ENCODE measurements at regions not wholly inside any gene's neighbourhood (a gene's known extent, or its start where the extent isn't known, plus 50 kb on each side); places are given as distances from the start of the nearest gene placed in this dataset.

DNA sequence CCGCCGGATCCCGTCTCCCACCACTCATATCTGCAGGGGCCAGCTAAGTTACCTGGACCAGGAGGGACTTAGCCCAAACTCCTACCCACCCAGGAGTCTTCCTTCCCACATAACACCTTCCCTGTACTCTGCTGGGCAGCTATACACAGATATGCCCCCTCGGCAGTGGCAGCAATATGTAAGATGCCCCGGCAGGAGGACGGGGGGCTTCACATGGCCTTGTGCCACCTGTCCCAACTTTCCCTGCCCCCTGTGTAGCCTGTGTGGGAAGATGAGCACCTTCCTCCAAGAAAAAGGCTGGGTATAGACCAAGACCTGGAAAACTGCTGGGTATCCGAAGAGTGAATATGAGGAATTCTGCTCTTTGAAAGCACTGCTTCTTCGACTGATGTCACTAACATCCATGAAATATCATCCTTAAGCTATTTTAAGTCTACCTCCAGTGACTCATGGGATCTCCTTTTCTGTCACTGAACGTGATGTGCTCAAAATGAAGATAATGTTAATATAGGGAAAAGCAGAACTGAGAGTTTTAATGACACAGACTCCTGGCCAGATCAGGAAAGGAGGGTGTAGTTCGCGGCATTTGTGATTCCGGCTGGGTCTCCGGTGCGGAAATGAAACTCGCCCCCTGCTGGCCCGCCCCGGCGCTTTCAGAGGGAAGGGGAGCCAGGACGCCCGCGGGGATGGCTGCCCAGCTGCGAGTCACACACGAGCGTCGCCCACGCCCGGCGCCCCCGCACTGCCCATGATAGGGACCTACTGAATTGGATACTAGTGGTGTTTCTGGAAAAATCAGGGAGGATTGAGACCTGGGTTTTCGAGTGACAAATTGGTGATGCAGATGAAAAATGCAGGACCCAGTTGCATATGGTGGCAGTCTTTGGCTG, 256.9 kb upstream of the NFE2L3 start:
- TF ChIP-seq, protein P1, sequence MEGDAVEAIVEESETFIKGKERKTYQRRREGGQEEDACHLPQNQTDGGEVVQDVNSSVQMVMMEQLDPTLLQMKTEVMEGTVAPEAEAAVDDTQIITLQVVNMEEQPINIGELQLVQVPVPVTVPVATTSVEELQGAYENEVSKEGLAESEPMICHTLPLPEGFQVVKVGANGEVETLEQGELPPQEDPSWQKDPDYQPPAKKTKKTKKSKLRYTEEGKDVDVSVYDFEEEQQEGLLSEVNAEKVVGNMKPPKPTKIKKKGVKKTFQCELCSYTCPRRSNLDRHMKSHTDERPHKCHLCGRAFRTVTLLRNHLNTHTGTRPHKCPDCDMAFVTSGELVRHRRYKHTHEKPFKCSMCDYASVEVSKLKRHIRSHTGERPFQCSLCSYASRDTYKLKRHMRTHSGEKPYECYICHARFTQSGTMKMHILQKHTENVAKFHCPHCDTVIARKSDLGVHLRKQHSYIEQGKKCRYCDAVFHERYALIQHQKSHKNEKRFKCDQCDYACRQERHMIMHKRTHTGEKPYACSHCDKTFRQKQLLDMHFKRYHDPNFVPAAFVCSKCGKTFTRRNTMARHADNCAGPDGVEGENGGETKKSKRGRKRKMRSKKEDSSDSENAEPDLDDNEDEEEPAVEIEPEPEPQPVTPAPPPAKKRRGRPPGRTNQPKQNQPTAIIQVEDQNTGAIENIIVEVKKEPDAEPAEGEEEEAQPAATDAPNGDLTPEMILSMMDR (IDR thresholded peaks at IDR 0.05): peak; percentile 53 to 68 (median 61)
- TF ChIP-seq POLR2A (IDR thresholded peaks at IDR 0.05): no peak

Data from breast epithelium (tissue), 3 donors.